COLO829 (cell line): ENCODE measurements at regions not wholly inside any gene's neighbourhood (a gene's known extent, or its start where the extent isn't known, plus 50 kb on each side); places are given as distances from the start of the nearest gene placed in this dataset.

Source experiments
- DNase-seq: peaks from one replicate; pipeline ENCODE4 v3.0.0; 2012; ENCODE audit warnings: low spot score

DNA sequence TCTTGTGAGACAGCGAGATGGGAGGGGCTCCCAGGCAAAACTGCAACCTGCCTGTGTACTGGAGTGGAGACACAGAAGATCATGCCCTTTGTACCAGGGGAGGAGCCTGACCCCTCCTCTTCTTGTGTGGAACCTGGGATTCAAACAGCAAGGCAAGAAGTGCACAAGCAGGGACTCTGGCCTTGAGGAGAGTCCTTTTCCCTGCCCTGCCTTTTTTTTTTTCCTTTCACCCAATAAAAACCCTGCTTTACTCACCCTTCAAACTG lies 251.8 kb upstream of the OPRM1 start:
- DNase-seq = no peak

DNA sequence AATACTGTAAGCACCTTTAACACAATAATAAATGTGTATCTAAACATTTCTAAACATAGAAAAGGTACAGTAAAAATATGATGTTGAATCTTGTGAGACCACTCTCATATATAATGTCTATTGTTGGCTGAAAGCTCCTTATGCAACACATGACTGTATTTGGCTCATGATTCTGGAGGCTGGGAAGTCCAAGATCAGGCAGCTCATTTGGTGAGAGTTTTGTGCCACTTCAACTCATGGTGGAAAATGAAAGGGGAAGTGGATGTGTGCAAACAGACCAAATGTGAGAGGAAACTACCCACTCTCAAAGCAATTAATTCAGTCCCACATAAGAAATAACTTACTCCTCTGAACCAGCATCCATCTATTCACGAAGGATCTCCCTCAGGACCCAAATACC lies 257.7 kb upstream of the OPRM1 start:
- DNase-seq = no peak

GRCh38 chr6:153780011-153780410 lies 259.0 kb upstream of the OPRM1 start:
- no peak for DNase-seq

- no peak for DNase-seq
These were observed 260.8 kb upstream of the OPRM1 start for GRCh38 chr6:153778216-153778615.

DNA sequence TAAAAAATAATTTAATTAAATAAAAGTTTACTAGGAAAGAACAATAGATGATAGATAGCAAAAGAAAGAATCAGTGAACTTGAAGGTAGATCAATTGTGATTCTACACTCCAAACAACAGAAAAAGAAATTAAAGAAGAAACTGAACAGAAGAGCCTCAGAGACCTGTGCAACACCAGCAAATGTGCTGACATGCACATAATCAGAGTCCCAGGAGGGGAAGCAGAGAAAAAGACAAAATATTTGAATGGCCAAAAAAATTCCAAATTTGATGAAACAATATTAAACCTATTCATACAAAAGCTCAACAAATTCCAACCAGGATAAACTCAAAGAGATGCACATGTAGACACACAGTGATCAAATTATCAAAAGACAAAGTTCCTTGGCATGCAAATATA lies 267.5 kb upstream of the OPRM1 start:
- no peak for DNase-seq

DNA sequence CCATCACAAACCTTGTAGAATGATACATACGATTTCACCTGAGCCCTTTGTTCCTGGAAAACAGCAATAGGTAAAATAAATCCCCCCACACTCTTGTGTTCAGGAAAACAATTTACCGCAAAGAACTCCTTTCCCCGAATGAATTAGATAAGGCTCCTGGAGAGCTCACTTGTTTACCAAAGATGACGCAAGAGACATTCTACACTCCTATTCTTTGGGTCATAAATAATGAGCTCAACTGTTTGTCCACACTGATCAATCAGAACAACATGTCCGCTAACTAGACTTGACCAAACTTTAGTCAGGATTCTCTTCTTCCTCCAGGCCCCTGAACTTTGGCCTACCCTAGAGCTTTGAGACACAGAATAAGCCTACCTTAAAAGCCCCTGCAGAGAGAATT lies 271.9 kb upstream of the OPRM1 start:
- DNase-seq = no peak

DNA sequence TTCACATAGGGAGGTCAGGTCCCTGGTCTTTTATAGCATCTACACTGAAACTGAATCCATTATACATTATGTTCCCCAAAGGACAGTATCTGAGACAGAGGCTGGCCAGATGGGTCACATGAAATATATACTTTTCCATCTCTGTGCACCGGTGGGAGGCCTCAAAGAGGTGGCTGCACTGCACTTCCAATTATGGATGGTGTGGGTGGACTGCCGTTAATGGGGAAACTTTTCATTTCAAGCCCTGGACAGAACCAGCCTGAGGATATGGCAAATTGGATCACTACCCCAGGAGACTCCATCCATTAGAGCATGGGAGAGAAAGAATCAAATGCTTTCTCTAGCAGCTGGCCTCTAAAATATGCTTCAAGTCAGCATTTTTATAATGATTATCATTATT lies 280.5 kb upstream of the OPRM1 start:
- DNase-seq = no peak

- no peak for DNase-seq
These were observed 303.3 kb upstream of the OPRM1 start for GRCh38 chr6:153735761-153736160.

GRCh38 chr6:153729189-153729588 lies 309.9 kb upstream of the OPRM1 start:
- DNase-seq = no peak

DNA sequence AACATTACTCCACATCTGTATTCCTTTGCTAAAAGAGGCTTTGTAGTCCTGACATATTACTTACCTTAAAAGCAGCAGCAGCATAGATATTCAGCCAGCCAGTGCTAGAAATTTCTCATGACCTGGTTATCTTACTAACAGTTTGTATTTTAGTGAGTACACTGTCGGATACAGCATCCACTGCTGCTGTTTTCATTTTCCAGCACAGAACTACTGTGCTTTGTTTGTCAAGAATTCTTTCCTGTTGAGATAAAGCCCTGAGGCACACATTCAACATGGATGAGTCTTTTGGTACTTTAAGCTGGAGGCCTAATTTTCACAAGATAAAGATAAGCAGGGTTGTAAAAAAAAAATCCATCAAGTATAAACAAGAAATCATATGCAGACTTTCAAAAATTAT lies 311.2 kb upstream of the OPRM1 start:
- peak; percentile 60 for DNase-seq

DNA sequence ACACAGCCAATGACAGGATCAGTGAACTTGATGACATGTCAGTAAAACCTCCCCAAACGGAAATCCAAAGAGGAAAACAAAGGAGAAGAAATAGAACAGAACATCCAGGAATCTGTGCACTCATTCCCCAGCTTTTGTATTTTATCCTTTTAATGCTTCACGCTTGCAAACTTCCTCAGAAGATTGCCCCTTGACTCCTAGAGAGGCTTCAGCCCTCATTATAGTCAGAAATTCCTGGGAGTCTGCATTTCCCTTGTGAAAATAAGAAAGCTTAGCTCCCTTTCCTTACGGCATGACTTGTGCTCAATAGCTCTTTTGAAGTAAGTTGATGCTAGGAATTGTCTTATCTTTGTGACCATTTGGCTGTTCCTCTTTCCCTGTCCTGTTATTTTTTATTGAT lies 313.6 kb upstream of the OPRM1 start:
- no peak for DNase-seq

DNA sequence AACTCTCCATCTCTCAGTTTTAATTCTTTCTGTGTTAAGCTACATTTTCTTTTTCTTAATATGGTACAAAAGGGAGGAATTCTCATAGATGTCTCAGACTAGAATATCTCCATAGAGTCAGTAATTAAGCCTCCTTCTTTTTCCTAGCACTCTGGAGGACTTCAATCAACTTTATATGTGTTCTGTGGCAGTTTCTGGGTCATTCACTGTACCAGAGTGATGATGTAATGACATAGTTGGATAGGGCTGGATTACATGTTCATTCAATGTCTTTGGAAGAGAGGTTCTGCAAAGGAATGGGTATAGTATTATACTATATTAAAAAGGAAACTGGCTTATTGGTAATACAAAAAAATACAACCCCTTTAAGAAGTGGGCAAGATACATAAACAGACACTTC lies 318.3 kb upstream of the OPRM1 start:
- no peak for DNase-seq

- DNase-seq = no peak
These were observed 333.6 kb upstream of the OPRM1 start for GRCh38 chr6:153705429-153705828.

- DNase-seq = no peak
These were observed 336.4 kb upstream of the OPRM1 start for GRCh38 chr6:153702671-153703070.

- DNase-seq = no peak
These were observed 340.4 kb upstream of the OPRM1 start for GRCh38 chr6:153698637-153699036.

DNA sequence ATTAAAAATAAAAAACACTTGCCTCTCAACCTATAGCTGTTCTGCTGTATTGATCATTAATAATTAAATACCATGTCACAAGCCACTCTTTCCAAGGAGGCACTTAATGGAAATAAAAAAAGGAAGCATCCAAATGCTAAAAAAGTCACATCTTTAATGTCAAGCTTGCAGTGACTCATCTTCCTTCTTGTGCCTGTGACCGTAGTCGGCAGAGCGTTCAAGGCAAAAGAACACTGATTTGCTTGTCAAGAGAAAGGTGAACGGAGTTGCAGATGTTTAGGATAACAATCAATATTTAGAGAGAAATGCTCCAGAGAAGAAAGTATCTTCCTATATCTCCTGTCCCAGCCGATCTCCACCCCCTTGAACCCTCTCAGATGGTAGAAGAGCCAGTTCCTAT lies 341.0 kb upstream of the OPRM1 start:
- DNase-seq = no peak

- DNase-seq = no peak
These were observed 361.5 kb upstream of the OPRM1 start for GRCh38 chr6:153677522-153677921.

DNA sequence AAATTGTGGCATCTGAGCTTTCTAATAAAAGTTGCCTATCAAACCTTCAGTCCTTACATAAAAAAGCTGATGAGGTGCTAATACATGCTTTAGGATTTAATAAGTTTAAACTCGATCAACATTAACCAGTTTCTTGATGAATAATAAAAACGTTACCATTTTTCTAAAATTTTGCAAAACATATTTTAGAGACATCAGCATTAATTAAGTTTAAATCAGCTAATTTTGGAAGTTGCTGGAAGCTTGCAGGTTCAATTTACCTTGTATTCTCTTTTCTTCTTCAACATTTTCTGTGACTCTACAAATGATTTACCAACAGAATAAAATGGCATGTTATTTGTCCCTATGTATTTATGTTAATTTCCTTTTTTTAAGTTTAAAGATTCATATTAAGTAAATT lies 365.3 kb upstream of the OPRM1 start:
- no peak for DNase-seq

- DNase-seq = no peak
These were observed 365.8 kb upstream of the OPRM1 start for GRCh38 chr6:153673225-153673624.

GRCh38 chr6:153670403-153671026 lies 368.5 kb upstream of the OPRM1 start:
- no peak for DNase-seq

DNA sequence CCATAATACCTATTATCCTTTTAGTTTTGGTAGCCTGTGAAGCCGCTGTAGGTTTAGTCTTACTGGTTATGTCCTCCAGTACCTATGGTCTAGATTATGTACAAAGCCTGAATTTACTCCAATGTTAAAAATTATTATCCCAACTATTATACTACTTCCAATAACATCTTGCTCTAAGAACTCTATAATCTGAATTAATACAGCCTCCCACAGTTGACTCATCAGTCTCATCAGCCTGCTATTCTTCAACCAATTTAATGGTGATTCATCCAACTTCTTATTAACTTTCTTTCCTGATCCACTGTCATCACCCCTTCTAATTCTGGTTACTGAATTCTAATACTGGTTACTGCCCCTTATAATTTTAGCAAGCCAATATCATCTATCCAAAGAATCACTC lies 370.3 kb upstream of the OPRM1 start:
- DNase-seq = no peak

DNA sequence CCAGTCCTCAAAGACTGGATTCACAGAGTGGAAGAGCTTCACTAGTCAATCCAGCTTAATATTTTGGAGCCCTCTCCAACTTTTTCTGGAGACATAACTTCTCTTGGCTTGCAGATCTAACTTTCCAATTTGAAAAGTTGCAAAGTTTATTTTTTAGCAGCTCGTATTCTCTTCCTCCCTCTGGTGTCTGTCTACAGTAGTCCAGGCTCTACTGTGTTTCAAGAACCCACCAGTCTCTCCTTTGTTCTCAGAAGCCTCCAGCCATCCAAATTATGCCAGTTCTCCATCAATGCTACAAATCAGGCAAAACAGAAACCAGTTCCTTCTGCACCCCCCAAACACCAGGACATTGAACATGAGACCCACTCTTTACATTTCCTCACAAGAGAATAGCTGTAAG lies 376.1 kb upstream of the OPRM1 start:
- DNase-seq = no peak

- no peak for DNase-seq
These were observed 393.7 kb upstream of the OPRM1 start for GRCh38 chr6:153645326-153645725.

DNA sequence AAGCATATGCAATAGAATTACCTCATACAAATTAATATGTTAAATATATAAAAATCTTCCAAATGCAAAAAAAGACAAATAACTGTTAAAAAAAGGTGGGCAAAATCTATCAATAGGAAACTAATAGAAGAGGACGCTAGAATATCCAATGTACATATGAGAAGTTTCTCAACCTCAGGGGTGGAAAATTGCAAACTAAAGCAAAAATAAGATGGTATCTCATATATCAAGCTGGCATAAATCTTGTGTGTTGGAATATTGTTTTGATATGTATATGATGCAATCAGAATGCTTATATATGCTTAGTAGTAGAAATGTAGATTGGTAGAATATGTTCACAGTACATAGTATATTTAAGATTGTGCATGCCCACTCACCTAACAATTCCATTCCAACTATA lies 395.0 kb upstream of the OPRM1 start:
- DNase-seq = no peak

GRCh38 chr6:153634416-153634815 lies 404.6 kb upstream of the OPRM1 start:
- no peak for DNase-seq
